Activated naive CD4-positive, alpha-beta T cell treated with anti-CD3 and anti-CD28 coated beads, Interleukin-2, amount 10 ng/mL, durations not matched to agents 7 days and 5 days (primary cell): ENCODE measurements at regions not wholly inside any gene's neighbourhood (a gene's known extent, or its start where the extent isn't known, plus 50 kb on each side); places are given as distances from the start of the nearest gene placed in this dataset.

ENCODE experiments used
- CTCF ChIA-PET: fragments of 350-600 bp; sonication (Branson Sonifier 250); formaldehyde crosslinking; loops from one replicate; lab custom pipeline; 2021; ENCODE audit warnings: antibody characterized with exemption; lab: Charles Lee
- DNase-seq: peaks from one replicate; pipeline ENCODE4 v3.0.0-alpha.2; 2020
- H3K27ac Mint-ChIP-seq: one replicate; pipeline ENCODE4 v1.8.0; 2021; ENCODE audit warnings: mild to moderate bottlenecking, moderate library complexity, mixed read lengths
- H3K27me3 Mint-ChIP-seq: one replicate; pipeline ENCODE4 v1.8.0; 2021; ENCODE audit warnings: mild to moderate bottlenecking, mixed read lengths
- H3K36me3 Mint-ChIP-seq: one replicate; pipeline ENCODE4 v1.8.0; 2021; ENCODE audit warnings: mixed read lengths
- H3K4me1 Mint-ChIP-seq: one replicate; pipeline ENCODE4 v1.8.0; 2021; ENCODE audit warnings: mixed read lengths
- H3K4me3 Mint-ChIP-seq: one replicate; pipeline ENCODE4 v1.8.0; 2021; ENCODE audit warnings: mild to moderate bottlenecking, moderate library complexity, mixed read lengths
- H3K9me3 Mint-ChIP-seq: one replicate; pipeline ENCODE4 v1.8.0; 2021; ENCODE audit warnings: mixed read lengths

- Mint-ChIP-seq H3K27me3 (peaks cover 20% of the 10 kb centered on the region), H3K9me3 (no peaks in the 10 kb centered on the region), H3K4me3 (no peak overlapping the region), H3K27ac (no peak overlapping the region), H3K4me1 (no peaks in the 10 kb centered on the region), H3K36me3 (no peaks in the 10 kb centered on the region)
- CTCF ChIA-PET = interaction anchor here (0.7 to 7.8 kb wide), 5 partner anchors 11 to 207 kb away, joined by 3 to 158 read pairs (median 4); no protein-coding TSS in a partner anchor
- DNase-seq = no peak
Observed at GRCh38 chr1:67558449-67559193, 126.4 kb upstream of the GADD45A start.

- H3K27ac Mint-ChIP-seq = no peak overlapping the region
- H3K4me1 Mint-ChIP-seq = no peaks in the 10 kb centered on the region
- no peaks in the 10 kb centered on the region for H3K9me3 Mint-ChIP-seq
- H3K36me3 Mint-ChIP-seq = no peaks in the 10 kb centered on the region
- H3K4me3 Mint-ChIP-seq = no peak overlapping the region
- CTCF ChIA-PET = interaction anchor here (2.9 to 7.8 kb wide), 3 partner anchors 12 to 201 kb away, joined by 9 to 158 read pairs (median 19); no protein-coding TSS in a partner anchor
- DNase-seq = no peak
- H3K27me3 Mint-ChIP-seq = peaks cover 20% of the 10 kb centered on the region
Observed at GRCh38 chr1:67559222-67559700, 125.7 kb upstream of the GADD45A start.

GRCh38 chr1:67560580-67561255, 124.3 kb upstream of the GADD45A start:
- no peak for DNase-seq
- no peak overlapping the region for H3K27ac Mint-ChIP-seq
- H3K9me3 Mint-ChIP-seq = no peaks in the 10 kb centered on the region
- H3K27me3 Mint-ChIP-seq = peaks cover 14% of the 10 kb centered on the region
- H3K4me1 Mint-ChIP-seq = no peaks in the 10 kb centered on the region
- H3K4me3 Mint-ChIP-seq = no peak overlapping the region
- CTCF ChIA-PET = interaction anchor here (0.6 to 7.8 kb wide), 21 partner anchors 9 to 564 kb away, joined by 3 to 158 read pairs (median 6); no protein-coding TSS in a partner anchor
- no peaks in the 10 kb centered on the region for H3K36me3 Mint-ChIP-seq

- H3K9me3 Mint-ChIP-seq = no peaks in the 10 kb centered on the region
Observed at GRCh38 chr1:67561704-67562113, 123.3 kb upstream of the GADD45A start.

GRCh38 chr1:67563684-67564083, 121.3 kb upstream of the GADD45A start:
- no peaks in the 10 kb centered on the region for H3K9me3 Mint-ChIP-seq
- DNase-seq = no peak
- no peaks in the 10 kb centered on the region for H3K4me1 Mint-ChIP-seq

More at GRCh38 chr1:67561704-67562113, 123.3 kb upstream of the GADD45A start:
- no peak overlapping the region for H3K4me3 Mint-ChIP-seq
- DNase-seq = peak; percentile 91
- no peaks in the 10 kb centered on the region for H3K4me1 Mint-ChIP-seq
- peaks cover 14% of the 10 kb centered on the region for H3K27me3 Mint-ChIP-seq
- CTCF ChIA-PET = interaction anchor here (0.7 to 7.8 kb wide), 26 partner anchors 10 to 289 kb away, joined by 3 to 158 read pairs (median 6); no protein-coding TSS in a partner anchor
- H3K36me3 Mint-ChIP-seq = no peaks in the 10 kb centered on the region
- H3K27ac Mint-ChIP-seq = no peak overlapping the region

GRCh38 chr1:67564193-67564592, 120.8 kb upstream of the GADD45A start:
- no peak overlapping the region for H3K4me3 Mint-ChIP-seq
- no peaks in the 10 kb centered on the region for H3K4me1 Mint-ChIP-seq
- CTCF ChIA-PET = interaction anchor here (0.9 to 1.6 kb wide), 3 partner anchors 9 to 196 kb away, joined by 3 to 13 read pairs (median 3); no protein-coding TSS in a partner anchor
- no peak for DNase-seq
- H3K27me3 Mint-ChIP-seq = peaks cover 16% of the 10 kb centered on the region
- H3K36me3 Mint-ChIP-seq = no peaks in the 10 kb centered on the region
- H3K27ac Mint-ChIP-seq = no peak overlapping the region
- no peaks in the 10 kb centered on the region for H3K9me3 Mint-ChIP-seq

More at GRCh38 chr1:67563684-67564083, 121.3 kb upstream of the GADD45A start:
- Mint-ChIP-seq H3K4me3 (no peak overlapping the region), H3K27me3 (peaks cover 17% of the 10 kb centered on the region), H3K36me3 (no peaks in the 10 kb centered on the region), H3K27ac (no peak overlapping the region)
- CTCF ChIA-PET = interaction anchor here (0.7 to 7.8 kb wide), 4 partner anchors 31 to 197 kb away, joined by 3 to 158 read pairs (median 8); no protein-coding TSS in a partner anchor

- Mint-ChIP-seq H3K27ac (no peak overlapping the region), H3K4me1 (no peaks in the 10 kb centered on the region), H3K4me3 (no peak overlapping the region), H3K36me3 (no peaks in the 10 kb centered on the region), H3K27me3 (peaks cover 3% of the 10 kb centered on the region), H3K9me3 (no peaks in the 10 kb centered on the region)
- CTCF ChIA-PET = interaction anchor here (0.7 to 4.1 kb wide), 2 partner anchors 43 to 193 kb away, joined by 3 to 20 read pairs; no protein-coding TSS in a partner anchor
- DNase-seq = no peak
Observed at GRCh38 chr1:67566803-67567377, 118.1 kb upstream of the GADD45A start.

GRCh38 chr1:67570486-67571143, 114.4 kb upstream of the GADD45A start:
- Mint-ChIP-seq H3K9me3 (no peaks in the 10 kb centered on the region), H3K4me3 (no peak overlapping the region), H3K4me1 (no peaks in the 10 kb centered on the region), H3K27me3 (peaks cover 7% of the 10 kb centered on the region), H3K36me3 (no peaks in the 10 kb centered on the region), H3K27ac (no peak overlapping the region)
- no peak for DNase-seq
- CTCF ChIA-PET = interaction anchor here (0.6 to 4.0 kb wide), 3 partner anchors 10 to 195 kb away, joined by 3 to 19 read pairs (median 5); no protein-coding TSS in a partner anchor

GRCh38 chr1:67571406-67571805, 113.6 kb upstream of the GADD45A start:
- CTCF ChIA-PET = interaction anchor here (0.6 to 4.0 kb wide), 2 partner anchors 11 to 189 kb away, joined by 3 to 19 read pairs; no protein-coding TSS in a partner anchor
- Mint-ChIP-seq H3K9me3 (no peaks in the 10 kb centered on the region), H3K27ac (no peak overlapping the region), H3K4me3 (no peak overlapping the region), H3K27me3 (peaks cover 7% of the 10 kb centered on the region), H3K4me1 (no peaks in the 10 kb centered on the region), H3K36me3 (no peaks in the 10 kb centered on the region)
- DNase-seq = no peak

- Mint-ChIP-seq H3K36me3 (no peaks in the 10 kb centered on the region), H3K9me3 (no peaks in the 10 kb centered on the region), H3K27ac (no peak overlapping the region), H3K4me1 (no peaks in the 10 kb centered on the region), H3K27me3 (peaks cover 6% of the 10 kb centered on the region), H3K4me3 (no peak overlapping the region)
- DNase-seq = no peak
- CTCF ChIA-PET = interaction anchor here (0.6 to 4.0 kb wide), 2 partner anchors 11 to 189 kb away, joined by 3 to 19 read pairs; no protein-coding TSS in a partner anchor
Observed at GRCh38 chr1:67571901-67572593, 113.0 kb upstream of the GADD45A start.

- H3K27me3 Mint-ChIP-seq = peaks cover 3% of the 10 kb centered on the region
- no peaks in the 10 kb centered on the region for H3K9me3 Mint-ChIP-seq
- DNase-seq = no peak
- H3K27ac Mint-ChIP-seq = no peak overlapping the region
- no peaks in the 10 kb centered on the region for H3K4me1 Mint-ChIP-seq
- CTCF ChIA-PET = interaction anchor here (1.3 to 4.0 kb wide), 2 partner anchors 12 to 15 kb away, joined by 3 to 19 read pairs; no protein-coding TSS in a partner anchor
- H3K4me3 Mint-ChIP-seq = no peak overlapping the region
- H3K36me3 Mint-ChIP-seq = no peaks in the 10 kb centered on the region
Observed at GRCh38 chr1:67572594-67573221, 112.3 kb upstream of the GADD45A start.

- Mint-ChIP-seq H3K9me3 (no peaks in the 10 kb centered on the region), H3K4me3 (no peak overlapping the region)
Observed at GRCh38 chr1:67573311-67573872, 111.6 kb upstream of the GADD45A start.

More at GRCh38 chr1:67573311-67573872, 111.6 kb upstream of the GADD45A start:
- Mint-ChIP-seq H3K36me3 (no peaks in the 10 kb centered on the region), H3K4me1 (no peaks in the 10 kb centered on the region), H3K27me3 (peaks cover 3% of the 10 kb centered on the region), H3K27ac (no peak overlapping the region)
- CTCF ChIA-PET = interaction anchor here (1.3 to 4.0 kb wide), 3 partner anchors 12 to 16 kb away, joined by 3 to 19 read pairs (median 4); no protein-coding TSS in a partner anchor
- no peak for DNase-seq
